Neural cell (in vitro differentiated cells): ENCODE measurements at regions not wholly inside any gene's neighbourhood (a gene's known extent, or its start where the extent isn't known, plus 50 kb on each side); places are given as distances from the start of the nearest gene placed in this dataset.

Experiments
- CTCF ChIP-seq: fragments of 450-650 bp; IDR thresholded peaks from 2 replicates; pipeline ENCODE4 v1.5.1; 2014; ENCODE audit warnings: antibody characterized with exemption, mild to moderate bottlenecking, moderate library complexity; ENCODE audit not compliant: poor library complexity, severe bottlenecking
- EP300 ChIP-seq: fragments of 450-650 bp; conservative IDR thresholded peaks from 2 replicates; pipeline ENCODE4 v1.6.1; 2014; ENCODE audit warnings: antibody characterized with exemption, mild to moderate bottlenecking, moderate library complexity; ENCODE audit not compliant: poor library complexity, severe bottlenecking
- MXI1 ChIP-seq: fragments of 450-650 bp; conservative IDR thresholded peaks from 2 replicates; pipeline ENCODE4 v1.6.1; 2014; ENCODE audit warnings: antibody characterized with exemption, mild to moderate bottlenecking; ENCODE audit not compliant: poor library complexity, severe bottlenecking
- POLR2AphosphoS5 ChIP-seq: IDR thresholded peaks from 2 replicates; pipeline ENCODE4 v1.6.1; 2012
- RAD21 ChIP-seq: fragments of 450-650 bp; conservative IDR thresholded peaks from 2 replicates; pipeline ENCODE4 v1.6.1; 2014; ENCODE audit warnings: antibody characterized with exemption, mild to moderate bottlenecking, moderate library complexity
- TAF1 ChIP-seq: IDR thresholded peaks from 2 replicates; pipeline ENCODE4 v1.6.1; 2012; ENCODE audit warnings: low read depth

GRCh38 chr13:21761770-21762169 lies 90.9 kb downstream of the FGF9 start:
- TF ChIP-seq RAD21, result no peak
- TF ChIP-seq CTCF, result no peak
- no peak for TF ChIP-seq POLR2AphosphoS5
- no peak for TF ChIP-seq MXI1
- TF ChIP-seq TAF1, result no peak
- TF ChIP-seq EP300, result no peak
